ENCODE measurements at regions not wholly inside any gene's neighbourhood (a gene's known extent, or its start where the extent isn't known, plus 50 kb on each side); places are given as distances from the start of the nearest gene placed in this dataset.

DNA sequence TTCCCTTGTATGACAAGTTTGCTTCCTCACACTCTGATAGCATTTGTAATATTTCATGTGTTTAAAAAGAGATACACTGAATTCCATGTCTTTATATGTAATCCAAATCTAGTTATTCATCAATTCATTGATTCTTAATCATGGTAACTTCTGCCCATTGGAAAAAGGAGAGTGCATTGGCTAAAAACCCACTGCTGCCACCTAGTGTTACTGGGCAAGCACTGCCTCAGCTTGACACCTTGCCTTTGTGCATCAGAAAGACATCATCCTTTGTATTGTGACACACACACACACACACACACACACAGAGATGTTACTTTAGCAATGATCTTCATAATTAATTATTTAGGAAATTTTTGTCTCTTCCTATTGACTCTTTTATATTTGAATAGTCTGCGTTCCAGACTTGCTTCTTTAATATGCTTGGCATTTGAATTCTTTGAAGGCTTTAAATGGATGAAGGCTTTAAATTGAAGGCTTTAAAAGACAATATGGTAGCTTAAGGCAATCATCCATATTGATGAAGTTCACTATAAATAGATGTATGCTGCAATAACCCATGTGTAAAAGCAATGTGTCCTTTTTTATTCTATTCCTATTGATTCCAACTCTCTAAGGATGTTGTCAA is 414.2 kb upstream of the CHST9 start:
- no peak for TF ChIP-seq RAD51 (IDR thresholded peaks at IDR 0.05)
- TF ChIP-seq CEBPB (IDR thresholded peaks at IDR 0.05; ENCODE audit: borderline replicate concordance in 1 of 2, low read depth in 2 of 2, low read length in 2 of 2) = no peak
- TF ChIP-seq NFXL1 (IDR thresholded peaks at IDR 0.05; ENCODE audit: borderline replicate concordance) = no peak
- TF ChIP-seq NR2C2 (IDR thresholded peaks at IDR 0.05; ENCODE audit: borderline replicate concordance, control insufficient read depth, insufficient read length, low read depth) = no peak

All from GM12878 (cell line).